ENCODE measurements at regions not wholly inside any gene's neighbourhood (a gene's known extent, or its start where the extent isn't known, plus 50 kb on each side); places are given as distances from the start of the nearest gene placed in this dataset.

DNA sequence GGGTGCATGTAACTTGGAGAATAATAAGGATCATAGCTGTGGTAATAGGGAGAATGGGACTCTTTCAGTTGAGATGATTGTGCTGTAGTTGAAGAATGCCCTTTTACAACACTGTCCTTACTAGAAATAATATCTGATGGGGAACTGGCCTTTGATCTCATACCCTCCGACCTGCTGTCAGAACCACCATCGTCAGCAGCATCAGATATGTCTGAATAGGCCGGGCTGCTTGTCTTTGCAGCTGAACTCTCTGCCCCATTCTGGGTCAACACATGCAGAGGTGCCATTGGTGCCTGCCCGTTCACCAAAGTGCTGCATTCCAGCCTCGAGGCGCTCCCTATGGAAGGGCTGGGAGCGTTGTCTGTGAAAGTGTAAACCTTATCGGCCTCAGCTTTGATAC is 99.1 kb downstream of the ZNF608 start:
- DNase-seq (ENCODE audit: low read depth in 1 of 2, low spot score in 1 of 2): no peak

DNA sequence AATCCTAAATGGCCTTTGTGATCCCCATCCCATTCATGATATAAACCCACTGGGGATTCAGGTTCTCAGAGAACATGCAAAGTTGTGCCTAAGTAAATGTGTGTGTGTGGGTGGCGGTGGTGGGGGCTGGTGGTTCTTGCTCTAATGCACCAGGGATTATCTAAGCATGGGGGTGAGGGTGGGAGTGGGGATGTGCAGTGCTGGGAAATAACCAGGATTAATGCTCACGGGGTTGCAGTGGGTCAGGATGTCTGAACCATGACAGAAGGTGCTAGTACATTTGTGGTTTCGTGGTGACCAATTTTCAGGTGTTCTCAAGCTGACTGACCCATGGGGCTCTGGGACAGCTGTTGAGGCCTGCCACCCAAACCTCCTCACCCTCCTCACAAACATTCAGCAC is 101.0 kb downstream of the ZNF608 start:
- no peak for DNase-seq (ENCODE audit: low read depth in 1 of 2, low spot score in 1 of 2)

DNA sequence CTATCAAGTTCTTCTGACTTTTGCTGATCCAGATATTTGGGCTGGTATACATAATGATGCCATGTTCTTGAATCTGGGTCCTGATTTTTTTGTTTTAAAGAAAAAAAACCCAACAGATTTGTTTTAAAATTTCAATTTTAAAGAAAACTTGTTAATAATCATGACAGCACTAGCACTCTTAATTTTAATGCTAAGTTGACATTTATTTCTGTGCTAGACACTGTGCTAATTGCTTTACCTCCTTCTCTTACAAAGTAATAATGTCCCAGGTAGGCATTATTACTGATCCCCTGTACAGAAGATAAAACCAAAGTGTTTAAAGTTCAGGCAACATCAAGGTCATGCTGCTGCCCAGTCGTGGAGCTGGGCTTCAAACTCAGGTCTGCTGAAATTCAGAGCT is 101.9 kb downstream of the ZNF608 start:
- no peak for DNase-seq (ENCODE audit: low read depth in 1 of 2, low spot score in 1 of 2)

DNA sequence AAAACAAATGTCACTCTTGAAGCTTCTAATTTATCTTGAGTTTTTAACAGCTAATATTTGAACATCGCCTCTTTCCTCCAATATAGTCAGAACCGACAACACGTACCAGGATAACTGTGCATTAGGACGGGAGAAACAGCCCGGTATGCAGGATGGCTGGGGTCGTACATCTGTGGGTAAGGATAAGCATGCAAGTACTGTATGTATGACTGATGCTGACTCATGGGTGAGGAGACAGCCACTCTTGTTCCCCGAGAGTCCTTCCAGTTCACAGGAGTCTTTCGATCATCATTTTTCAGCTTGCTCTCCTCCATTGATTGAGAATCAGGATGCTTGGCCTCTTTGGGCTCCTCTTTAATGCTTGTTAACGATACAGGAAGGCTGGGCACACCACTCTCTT is 102.3 kb downstream of the ZNF608 start:
- DNase-seq (ENCODE audit: low read depth in 1 of 2, low spot score in 1 of 2): no peak

DNA sequence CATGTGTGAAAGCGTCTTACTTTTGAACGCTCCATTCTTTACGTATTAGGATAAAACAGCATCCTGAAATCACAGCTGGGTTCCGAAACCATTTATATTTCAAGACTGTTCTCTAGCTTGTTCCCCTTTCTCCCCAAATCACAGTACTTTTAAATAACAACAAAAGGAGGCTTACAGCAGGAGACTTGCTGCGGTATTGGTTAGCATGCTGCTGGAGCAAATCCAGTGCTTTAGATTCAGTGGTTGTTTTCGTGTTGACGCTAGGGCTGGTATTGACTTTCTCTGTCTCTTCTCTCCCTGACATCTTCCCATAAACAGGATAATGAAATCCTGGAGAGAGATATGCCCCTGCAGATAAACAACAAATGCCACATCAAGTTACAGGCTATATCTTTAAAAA is 103.1 kb downstream of the ZNF608 start:
- DNase-seq (ENCODE audit: low read depth in 1 of 2, low spot score in 1 of 2): no peak

DNA sequence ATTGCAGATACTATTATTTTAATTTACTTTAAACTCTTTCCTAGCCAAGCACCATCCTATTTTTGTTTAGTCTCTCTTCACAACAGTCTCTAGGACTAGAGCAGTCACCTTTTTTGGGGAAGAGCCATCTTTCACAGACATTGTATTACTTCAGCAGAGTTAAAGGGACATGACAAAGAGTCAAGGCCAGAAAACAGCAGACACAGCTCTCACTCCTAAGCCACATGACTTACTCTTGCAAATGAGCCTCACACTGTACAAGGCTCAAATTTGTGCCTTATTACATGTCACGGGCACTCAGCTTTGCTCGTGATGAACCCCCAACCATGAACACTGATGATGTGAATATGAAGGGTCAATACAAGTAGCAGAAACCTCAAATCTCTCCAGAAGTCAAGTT is 104.3 kb downstream of the ZNF608 start:
- DNase-seq (ENCODE audit: low read depth in 1 of 2, low spot score in 1 of 2): no peak

DNA sequence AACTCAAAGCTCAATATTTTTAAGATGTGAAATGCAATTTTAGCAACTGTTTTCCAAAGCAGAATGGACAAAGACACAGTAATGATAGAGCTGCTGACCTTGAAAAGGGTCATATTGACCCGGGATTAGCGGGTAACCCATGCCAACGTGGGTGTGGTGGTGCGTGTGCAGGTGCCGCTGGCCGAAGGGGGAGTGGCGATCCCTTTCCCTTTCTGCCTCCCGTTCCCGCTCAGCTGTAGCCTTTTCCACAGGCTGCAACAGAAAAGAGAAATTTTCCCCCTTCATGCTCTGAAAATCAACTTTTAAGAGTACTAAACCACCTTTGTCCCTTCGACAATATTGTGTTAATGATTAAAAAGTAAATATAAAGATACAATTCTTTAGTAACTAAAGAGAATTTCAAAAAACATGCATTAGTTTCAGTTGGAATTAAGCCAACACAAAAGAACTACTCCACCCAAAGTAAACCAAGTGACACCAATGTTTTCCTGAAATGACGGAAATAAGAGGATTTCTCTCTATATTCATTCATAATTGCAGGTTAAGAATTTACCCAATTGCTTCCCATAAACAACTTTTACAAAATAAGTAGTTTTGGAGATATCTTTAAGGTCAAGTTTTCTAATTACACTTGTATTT is 105.2 kb downstream of the ZNF608 start:
- DNase-seq (ENCODE audit: low read depth in 1 of 2, low spot score in 1 of 2): no peak

DNA sequence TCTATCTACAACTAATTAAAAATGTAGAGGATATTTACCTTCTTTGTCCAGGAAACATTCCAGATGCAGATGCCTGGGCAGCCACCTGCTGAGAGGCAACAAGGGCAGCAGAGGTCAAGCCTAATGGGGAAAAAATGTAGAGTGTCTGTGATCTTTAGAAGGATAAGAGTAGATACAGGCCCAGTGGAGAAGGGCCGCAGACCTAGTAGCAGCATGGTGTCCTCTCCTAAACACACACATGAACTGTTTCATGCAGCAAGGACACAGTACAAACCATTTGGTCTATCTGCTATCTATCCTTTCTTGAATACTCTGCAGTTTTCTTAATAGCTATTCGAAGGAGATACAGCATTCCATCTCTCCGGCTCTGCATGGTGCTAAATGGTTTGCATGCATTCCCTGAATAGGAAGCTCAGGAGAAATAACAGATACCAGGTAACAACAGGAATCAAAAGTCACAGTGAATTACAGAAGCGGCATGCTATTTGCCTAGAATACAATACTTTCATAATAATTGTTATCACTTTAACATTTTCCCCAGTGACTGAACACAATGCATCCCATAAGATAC is 107.3 kb downstream of the ZNF608 start:
- no peak for DNase-seq (ENCODE audit: low read depth in 1 of 2, low spot score in 1 of 2)

DNA sequence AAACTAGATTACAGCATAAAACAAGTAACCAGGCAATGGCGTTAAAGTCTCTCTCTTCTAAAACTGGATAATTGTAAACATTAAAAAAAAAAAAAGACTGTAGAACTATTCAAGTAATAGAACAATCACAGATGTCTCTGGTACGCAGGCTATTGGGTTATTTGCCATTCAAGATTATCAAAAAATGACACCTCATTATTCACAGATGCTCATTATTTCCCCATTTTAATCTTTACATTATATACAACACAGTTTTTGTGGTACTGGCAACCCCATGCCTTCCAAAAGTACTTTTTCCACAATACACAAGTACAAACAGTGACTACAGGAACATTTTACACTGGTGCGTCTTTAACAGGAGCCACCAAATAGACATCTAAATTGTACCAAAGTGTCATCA is 109.4 kb downstream of the ZNF608 start:
- DNase-seq (ENCODE audit: low read depth in 1 of 2, low spot score in 1 of 2): no peak

DNA sequence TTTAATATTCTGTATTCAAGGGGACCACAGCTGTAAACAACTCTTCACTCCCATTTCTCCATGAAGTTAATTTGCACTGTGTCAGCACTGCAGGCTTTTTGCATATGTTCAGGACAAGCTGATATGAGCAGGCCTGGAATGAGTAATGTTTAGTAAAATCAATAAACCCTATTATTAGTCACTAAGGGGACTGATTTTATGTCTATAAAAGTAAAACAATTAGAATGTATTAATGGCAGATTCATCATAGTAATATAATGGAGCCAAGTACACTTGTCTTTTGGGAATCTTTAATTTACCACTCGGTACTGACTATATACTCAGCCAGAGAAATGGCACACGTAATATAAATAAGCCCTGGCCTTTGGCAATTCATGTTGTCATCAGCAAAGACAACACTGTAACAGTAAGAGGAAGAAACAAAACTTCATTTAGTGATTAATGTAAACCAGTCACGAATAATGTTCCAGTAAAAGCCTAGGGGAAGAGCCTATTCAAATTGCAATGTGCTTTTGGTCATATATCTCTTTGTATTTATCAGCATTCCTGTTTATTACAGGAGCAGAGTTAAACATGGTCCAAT is 111.6 kb downstream of the ZNF608 start:
- DNase-seq (ENCODE audit: low read depth in 1 of 2, low spot score in 1 of 2): no peak

DNA sequence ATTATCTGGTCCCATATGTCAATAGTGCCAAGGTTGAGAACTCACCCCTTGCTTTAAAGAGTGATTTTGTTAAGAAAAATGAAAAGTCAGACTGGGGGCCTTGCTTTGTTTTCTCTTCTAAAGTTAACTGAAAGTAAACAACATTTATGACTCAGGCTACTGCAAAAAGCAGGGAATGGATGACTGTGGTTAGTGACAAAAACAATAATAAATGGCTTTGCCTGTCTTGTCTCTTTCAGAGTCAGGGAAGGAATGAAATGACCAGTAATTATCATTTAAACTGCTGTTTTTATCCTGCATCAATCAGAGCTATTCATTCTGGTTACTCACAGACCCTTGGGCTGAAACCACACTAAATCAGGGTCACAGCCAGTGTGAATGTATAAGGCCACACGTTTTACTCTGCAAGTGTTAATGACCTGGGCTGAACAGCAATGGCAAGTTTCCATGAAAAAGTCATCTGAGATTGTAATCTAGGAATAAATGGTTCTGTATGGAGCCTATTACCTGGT is 112.2 kb downstream of the ZNF608 start:
- no peak for DNase-seq (ENCODE audit: low read depth in 1 of 2, low spot score in 1 of 2)

DNA sequence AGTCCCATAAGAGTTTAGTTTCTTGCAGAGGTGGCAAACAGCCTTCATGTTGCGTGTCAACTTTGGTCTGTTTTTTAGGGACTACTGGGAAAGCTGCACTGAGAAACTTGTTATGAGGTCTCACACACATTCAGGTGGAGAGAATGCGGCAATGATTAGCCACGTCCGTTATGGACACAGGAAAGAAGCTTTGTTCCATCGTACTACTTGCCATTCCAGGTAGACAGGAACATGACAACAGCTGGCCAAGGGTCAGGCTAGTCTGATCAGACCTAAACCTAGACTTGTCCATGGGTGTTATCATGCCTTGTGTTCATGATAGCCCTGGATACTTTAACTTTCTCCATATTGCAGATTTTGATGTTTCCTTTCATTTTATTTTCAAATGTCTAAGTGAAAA is 113.2 kb downstream of the ZNF608 start:
- DNase-seq (ENCODE audit: low read depth in 1 of 2, low spot score in 1 of 2): no peak

DNA sequence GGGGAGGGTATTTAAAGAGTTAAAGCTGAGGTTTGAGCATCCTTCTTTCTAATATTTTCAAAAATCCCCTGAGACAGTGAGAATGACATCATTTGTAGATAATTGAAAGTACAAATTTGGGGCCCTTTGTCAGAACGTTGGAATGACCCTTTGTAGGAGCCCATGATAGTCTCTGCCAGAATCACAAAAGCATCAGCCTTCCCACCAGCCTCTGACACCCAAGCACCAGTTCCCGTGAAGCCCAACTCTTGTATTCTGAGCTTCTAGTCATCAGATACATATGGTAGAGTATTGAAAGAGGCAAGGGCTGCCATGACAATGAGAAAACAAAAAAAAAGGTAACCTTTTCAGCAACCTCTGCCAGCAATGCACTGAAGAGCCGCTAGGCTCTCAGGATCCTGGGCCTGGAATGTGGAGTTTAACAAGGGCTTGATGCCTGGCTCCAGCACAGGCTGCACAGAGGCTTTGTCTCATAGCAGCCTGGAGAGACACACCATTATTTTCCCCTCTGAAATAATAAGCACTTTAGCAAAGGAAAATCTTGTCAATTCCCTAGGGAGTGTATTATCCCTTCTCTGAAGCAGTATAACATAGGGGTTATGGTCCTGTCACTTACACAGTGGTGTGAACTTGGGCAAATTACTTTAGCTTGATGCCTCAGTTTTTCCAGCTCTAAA is 114.4 kb downstream of the ZNF608 start:
- no peak for DNase-seq (ENCODE audit: low read depth in 1 of 2, low spot score in 1 of 2)

DNA sequence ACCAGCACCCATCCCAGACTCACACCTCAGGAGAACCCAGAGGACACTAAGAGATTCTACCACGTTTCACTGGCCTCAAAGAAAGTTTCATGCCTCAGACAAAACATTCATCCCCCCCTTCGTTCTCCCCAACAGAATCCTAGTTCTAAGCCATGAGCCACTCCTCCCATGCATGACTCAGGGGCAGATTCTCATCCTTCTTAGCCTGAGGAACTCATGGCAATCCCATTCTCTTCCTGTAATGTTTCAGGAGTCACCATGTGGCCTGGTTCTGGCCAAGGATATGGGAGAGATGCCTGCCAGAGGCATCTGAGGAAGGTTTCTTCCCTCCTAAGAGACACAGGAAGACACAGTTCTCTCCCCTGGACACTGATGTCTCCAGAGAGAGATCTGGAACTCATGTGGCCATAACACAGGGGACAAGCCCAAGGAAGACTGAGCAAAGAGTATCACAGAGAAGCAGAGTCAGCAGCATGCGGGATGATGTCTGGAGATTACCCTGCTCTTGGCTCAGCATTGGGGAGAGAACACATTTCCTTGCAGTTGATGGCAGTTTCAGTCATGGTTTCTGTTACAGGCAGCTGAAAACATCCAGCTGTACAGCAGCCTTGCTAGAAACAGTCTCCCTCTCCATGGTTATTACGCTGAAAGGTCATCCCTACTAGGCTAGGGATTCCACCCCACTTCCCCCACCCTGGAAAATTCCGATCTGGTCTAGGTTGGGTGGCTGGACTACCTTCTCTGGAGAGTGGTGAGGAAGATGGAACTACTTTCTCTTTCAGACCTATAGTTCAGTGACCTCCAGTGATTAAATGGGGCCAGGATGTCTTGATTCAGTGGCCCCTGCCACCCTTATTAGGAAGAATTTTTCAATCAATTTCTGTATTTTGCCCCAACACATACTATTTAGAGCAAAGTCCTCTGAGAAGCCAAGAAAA is 115.4 kb downstream of the ZNF608 start:
- DNase-seq (ENCODE audit: low read depth in 1 of 2, low spot score in 1 of 2): no peak

DNA sequence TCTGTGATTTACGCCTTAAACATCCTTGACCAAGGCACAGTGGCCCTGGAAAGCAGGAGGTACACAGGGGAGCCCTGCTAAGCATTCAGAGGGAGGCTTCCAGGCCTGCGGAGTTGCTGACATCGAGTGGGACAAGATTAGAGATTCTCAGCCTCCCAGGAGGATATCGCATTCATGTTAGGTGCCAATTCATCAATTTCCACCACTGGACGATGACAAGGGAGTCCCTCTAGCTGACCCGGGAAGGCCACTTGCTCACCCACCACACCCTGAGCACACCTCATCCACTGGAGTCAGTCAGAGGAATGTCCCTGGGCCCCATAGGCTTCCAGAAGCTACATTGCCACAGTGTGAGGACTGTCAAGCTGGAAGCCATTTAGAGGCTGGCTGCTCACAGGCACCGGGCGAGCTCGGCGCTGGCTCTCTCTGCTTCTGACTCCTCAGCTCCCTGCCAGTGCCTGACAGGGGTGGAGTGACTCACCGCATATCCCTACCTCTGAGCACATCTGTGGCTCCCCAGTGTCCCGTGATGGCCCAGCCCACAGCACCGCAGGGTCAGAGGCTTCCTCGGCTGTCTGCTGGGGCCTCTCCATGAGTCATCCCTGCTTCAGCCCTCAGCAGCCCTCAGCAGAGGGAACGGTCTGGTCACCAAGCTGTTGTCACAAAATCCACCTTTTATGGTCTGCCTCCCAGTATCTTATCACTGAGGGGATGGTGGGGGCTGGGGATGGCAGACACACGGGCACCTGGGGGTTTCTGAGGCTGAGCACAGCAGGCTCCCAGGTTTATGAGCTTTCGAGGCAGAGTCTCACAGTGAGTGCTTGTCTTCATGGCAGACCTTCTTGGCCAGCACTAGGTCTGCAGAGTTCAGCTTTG is 117.5 kb downstream of the ZNF608 start:
- DNase-seq (ENCODE audit: low read depth in 1 of 2, low spot score in 1 of 2): no peak

DNA sequence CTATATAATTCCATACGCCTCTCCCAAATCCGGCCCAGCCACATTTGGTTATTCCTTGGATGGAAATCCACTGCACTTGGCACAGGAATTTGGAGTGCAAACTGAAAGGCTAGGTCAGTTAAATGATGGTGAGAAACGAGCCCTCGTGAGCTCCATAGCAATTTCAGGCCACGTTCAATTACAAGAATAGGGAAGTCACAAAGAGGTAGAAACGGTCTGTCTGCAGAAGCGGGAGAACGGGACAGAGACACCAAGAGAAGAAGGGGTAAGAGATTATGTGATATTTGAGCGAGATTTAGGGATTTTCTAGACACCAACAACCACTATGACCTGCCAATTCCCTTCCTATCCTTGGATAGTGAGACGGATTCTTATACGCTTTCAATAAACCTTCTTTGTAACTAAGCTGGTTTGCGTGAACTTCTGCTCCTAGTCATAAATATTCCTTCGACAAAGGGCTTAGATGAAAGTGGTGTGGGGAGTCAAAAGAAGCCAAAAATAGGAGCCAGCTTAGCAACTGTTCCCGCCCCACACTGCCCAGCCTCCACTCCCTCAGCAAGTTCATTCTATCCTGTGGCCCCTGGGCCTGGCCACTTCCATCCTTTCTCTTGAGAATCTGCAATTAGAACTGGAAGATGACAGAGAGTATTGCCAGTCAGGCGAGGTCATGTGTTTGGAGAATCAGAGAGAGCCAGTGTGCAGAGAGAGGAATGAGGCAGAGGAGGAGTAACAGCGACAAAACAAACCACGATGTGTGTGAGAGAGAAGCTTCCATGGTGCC is 118.4 kb downstream of the ZNF608 start:
- no peak for DNase-seq (ENCODE audit: low read depth in 1 of 2, low spot score in 1 of 2)

DNA sequence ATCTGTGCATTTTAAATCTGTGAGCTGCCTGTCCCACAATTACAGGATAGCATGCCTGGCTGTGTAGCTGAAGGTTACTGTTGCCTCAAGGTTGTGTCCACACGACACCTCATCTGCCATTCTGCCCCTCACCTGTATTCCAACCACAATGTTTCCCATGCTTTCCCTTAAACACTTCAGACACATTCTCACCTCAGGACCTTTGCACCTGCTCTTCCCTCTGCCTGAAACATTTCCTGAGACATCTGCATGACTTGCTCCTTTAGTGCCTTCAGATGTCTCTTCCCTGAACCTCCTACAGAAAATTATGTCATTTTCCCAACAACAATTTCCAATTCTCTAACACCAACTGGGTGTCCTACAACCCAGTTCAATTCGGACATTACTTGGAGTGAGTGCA is 120.4 kb downstream of the ZNF608 start:
- DNase-seq (ENCODE audit: low read depth in 1 of 2, low spot score in 1 of 2): no peak

DNA sequence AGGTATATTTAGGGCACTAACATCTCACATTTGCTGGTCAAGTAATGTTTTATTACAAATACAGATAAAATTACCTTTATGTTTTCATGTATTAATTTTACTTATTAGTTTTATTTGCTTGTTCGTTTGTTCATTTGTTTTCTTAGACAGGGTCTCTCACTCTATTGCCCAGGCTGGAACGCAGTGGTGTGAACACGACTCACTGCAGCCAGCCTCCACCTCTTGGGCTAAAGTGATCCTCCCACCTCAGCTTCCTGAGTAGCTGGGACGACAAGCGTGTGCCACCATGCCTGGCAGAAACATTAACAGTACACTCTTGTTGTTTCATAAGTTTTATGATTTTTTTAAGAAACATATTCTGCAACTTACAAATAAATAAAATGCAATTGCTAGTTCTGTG is 123.2 kb downstream of the ZNF608 start:
- no peak for DNase-seq (ENCODE audit: low read depth in 1 of 2, low spot score in 1 of 2)

DNA sequence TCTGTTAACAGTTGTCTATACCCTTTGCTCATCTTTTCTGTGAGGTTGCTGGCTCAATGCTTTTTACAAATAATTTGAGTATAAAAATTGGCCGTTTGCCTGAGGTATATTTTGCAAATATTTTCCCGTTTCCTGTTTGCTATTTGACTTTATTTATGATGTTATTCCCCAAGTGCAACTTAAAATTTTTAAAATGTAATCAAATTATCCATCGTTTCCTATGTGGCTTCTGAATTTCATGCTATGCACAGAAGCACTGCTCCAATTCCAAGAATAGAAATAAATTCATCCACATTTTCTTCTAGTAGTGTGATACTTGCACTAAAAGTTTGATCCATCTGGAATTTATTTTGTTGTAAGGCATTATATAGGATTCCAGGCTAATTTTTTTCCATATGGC is 123.6 kb downstream of the ZNF608 start:
- no peak for DNase-seq (ENCODE audit: low read depth in 1 of 2, low spot score in 1 of 2)
